Spleen (tissue), 11 donors: ENCODE measurements at regions not wholly inside any gene's neighbourhood (a gene's known extent, or its start where the extent isn't known, plus 50 kb on each side); places are given as distances from the start of the nearest gene placed in this dataset.

Source experiments
- DNase-seq: peaks from one replicate; pipeline ENCODE4 v3.0.0-alpha.2; 2020
- H3K27ac ChIP-seq, 8 donors: fragments of 200-600 bp; sonication (generic) in 7 of 8; 1 replicate in 4 of 8; 2 replicates in 4 of 8; pipeline versions ENCODE4 v1.5.0 to v1.8.0; 2016 to 2021; ENCODE audit warnings: inconsistent platforms in 4 of 8, mild to moderate bottlenecking in 4 of 8, moderate library complexity in 1 of 8
- H3K27me3 ChIP-seq, 7 donors: fragments of 200-600 bp; sonication (generic) in 6 of 7; replicated peaks in 1 of 7; 1 replicate in 4 of 7; 2 replicates in 3 of 7; pipeline versions ENCODE4 v1.5.0 to v1.8.0; 2016 to 2021; ENCODE audit warnings: inconsistent platforms in 3 of 7, mild to moderate bottlenecking in 1 of 7
- H3K36me3 ChIP-seq, 6 donors: fragments of 200-600 bp; sonication (generic) in 5 of 6; 1 replicate in 4 of 6; 2 replicates in 2 of 6; pipeline versions ENCODE4 v1.5.0 to v1.8.0; 2016 to 2021; ENCODE audit warnings: inconsistent platforms in 2 of 6
- H3K4me1 ChIP-seq, 6 donors: fragments of 200-600 bp; sonication (generic) in 5 of 6; 1 replicate in 3 of 6; 2 replicates in 3 of 6; pipeline versions ENCODE4 v1.5.0 to v1.8.0; 2016 to 2021; ENCODE audit warnings: inconsistent platforms in 3 of 6
- H3K4me3 ChIP-seq, 8 donors: fragments of 200-600 bp; sonication (generic) in 7 of 8; 1 replicate in 4 of 8; 2 replicates in 4 of 8; pipeline versions ENCODE4 v1.5.0 to v1.8.0; 2016 to 2021; ENCODE audit warnings: inconsistent platforms in 4 of 8, mild to moderate bottlenecking in 4 of 8, moderate library complexity in 2 of 8
- H3K9me3 ChIP-seq, 8 donors: fragments of 200-600 bp; sonication (generic) in 7 of 8; 1 replicate in 4 of 8; 2 replicates in 4 of 8; pipeline versions ENCODE4 v1.5.0 to v1.8.0; 2016 to 2021; ENCODE audit warnings: inconsistent platforms in 4 of 8
- CTCF ChIP-seq, 11 experiments: fragments of 200-600 bp in 7 of 11; fragments of 450-650 bp in 4 of 11; sonication (generic) in 4 of 11; IDR thresholded peaks in 8 of 11; conservative IDR thresholded peaks in 3 of 11; 1 replicate in 7 of 11; 2 replicates in 4 of 11; pipeline versions ENCODE4 v1.4.0 to v1.8.0; 2016 to 2021; ENCODE audit warnings: antibody characterized with exemption in 11 of 11, inconsistent platforms in 4 of 11, mild to moderate bottlenecking in 1 of 11
- POLR2A ChIP-seq, 3 donors: fragments of 450-650 bp; IDR thresholded peaks; one replicate each; pipeline ENCODE4 v1.5.1; 2017; ENCODE audit warnings: antibody characterized with exemption in 3 of 3, mild to moderate bottlenecking in 1 of 3
- POLR2AphosphoS5 ChIP-seq, 3 donors: sonication (generic); formaldehyde crosslinking; IDR thresholded peaks; one replicate each; pipeline ENCODE4 v1.5.1; 2017; ENCODE audit warnings: antibody characterized with exemption in 3 of 3
- WGBS, 5 donors: extraction: QIAGEN DNeasy Blood & Tissue Kit in 3 of 5; methylation state at CpG; one replicate each; pipeline versions ENCODE4 v1.1.5 to v1.1.7; 2013 to 2018; 5-methylcytosine and 5-hydroxymethylcytosine counted together
- intact Hi-C: fragments of 100-400 bp; cut with DNase I; formaldehyde crosslinking; loops from one replicate; pipeline ENCODE4 v1.15.0; 2023; ENCODE audit warnings: low total_unique reads
- donor health status: healthy with polysubstance abuse.
- donor health status: DM: no; HTN: no; CAD: no; lungs with moderate emphysema.
- donor health status: DM: no; HTN: no; CAD: no.
- donor health status: Bipolar disorder and iron deficiency.
- donor health status: healthy.
- donor health status: DM: no; HTN: no; CAD: no.
- donor health status: DM: yes; HTN: yes; CAD: no.

GRCh38 chr5:68071736-68072135 lies 143.8 kb upstream of the PIK3R1 start:
- intact Hi-C loops = no loop called here
- Histone ChIP-seq H3K27ac (no peak overlapping the region), H3K36me3 (no peaks in the 10 kb centered on the region), H3K4me1 (peaks cover 0 to 3% (median 0%) of the 10 kb centered on the region in 6 donors), H3K27me3 (no peaks in the 10 kb centered on the region), H3K9me3 (no peaks in the 10 kb centered on the region), H3K4me3 (no peak overlapping the region)
- DNase-seq = no peak
- TF ChIP-seq POLR2AphosphoS5 (IDR thresholded peaks at IDR 0.05) (no peak), POLR2A (IDR thresholded peaks at IDR 0.05) (no peak), CTCF (IDR thresholded peaks at IDR 0.05 in 8 of 11, conservative IDR thresholded peaks at IDR 0.05 in 3 of 11) (no peak)
- 69 to 87% (median 83%) methylated on average over 6 of the region's 6 CpGs for WGBS, 5 donors

- intact Hi-C loops = no loop called here
- H3K27me3 ChIP-seq = no peaks in the 10 kb centered on the region
- H3K36me3 ChIP-seq = no peaks in the 10 kb centered on the region
- H3K4me3 ChIP-seq = no peak overlapping the region
- WGBS, 5 donors = 73 to 89% (median 80%) methylated on average over 3 of the region's 3 CpGs
- peaks cover 0 to 1% (median under 1%) of the 10 kb centered on the region in 8 donors for H3K9me3 ChIP-seq
- peaks cover 0 to 3% (median 0%) of the 10 kb centered on the region in 6 donors for H3K4me1 ChIP-seq
- no peak for DNase-seq
- TF ChIP-seq POLR2A (IDR thresholded peaks at IDR 0.05) = no peak
- no peak for TF ChIP-seq POLR2AphosphoS5 (IDR thresholded peaks at IDR 0.05)
- no peak for TF ChIP-seq CTCF (IDR thresholded peaks at IDR 0.05 in 8 of 11, conservative IDR thresholded peaks at IDR 0.05 in 3 of 11)
- no peak overlapping the region for H3K27ac ChIP-seq
Observed at GRCh38 chr5:68071282-68071632, 144.3 kb upstream of the PIK3R1 start.

GRCh38 chr5:68070591-68071281 lies 144.8 kb upstream of the PIK3R1 start:
- Histone ChIP-seq H3K36me3 (no peaks in the 10 kb centered on the region), H3K27ac (no peak overlapping the region), H3K4me3 (no peak overlapping the region), H3K9me3 (peaks cover 0 to 7% (median 4%) of the 10 kb centered on the region in 8 donors), H3K27me3 (no peaks in the 10 kb centered on the region), H3K4me1 (peaks cover 0 to 3% (median 0%) of the 10 kb centered on the region in 6 donors)
- DNase-seq = no peak
- intact Hi-C loops = no loop called here
- TF ChIP-seq POLR2AphosphoS5 (IDR thresholded peaks at IDR 0.05) (no peak), CTCF (IDR thresholded peaks at IDR 0.05 in 8 of 11, conservative IDR thresholded peaks at IDR 0.05 in 3 of 11) (no peak), POLR2A (IDR thresholded peaks at IDR 0.05) (no peak)
- 53 to 69% (median 54%) methylated on average over 2 of the region's 2 CpGs for WGBS, 5 donors

- peak overlapping the region in 4 of 8 donors; percentile 37 to 54 (median 46) for H3K27ac ChIP-seq
- peaks cover 0 to 3% (median 0%) of the 10 kb centered on the region in 6 donors for H3K4me1 ChIP-seq
- H3K4me3 ChIP-seq = no peak overlapping the region
- H3K36me3 ChIP-seq = no peaks in the 10 kb centered on the region
- no peaks in the 10 kb centered on the region for H3K27me3 ChIP-seq
- H3K9me3 ChIP-seq = peaks cover 0 to 19% (median 15%) of the 10 kb centered on the region in 8 donors
- intact Hi-C loops = no loop called here
- 77 to 94% (median 89%) methylated on average over 5 of the region's 5 CpGs for WGBS, 5 donors
- TF ChIP-seq POLR2AphosphoS5 (IDR thresholded peaks at IDR 0.05) (no peak), CTCF (IDR thresholded peaks at IDR 0.05 in 8 of 11, conservative IDR thresholded peaks at IDR 0.05 in 3 of 11) (no peak), POLR2A (IDR thresholded peaks at IDR 0.05) (no peak)
- no peak for DNase-seq
Observed at GRCh38 chr5:68067976-68068603, 147.5 kb upstream of the PIK3R1 start.
